IPS-11a (cell line): ENCODE measurements at regions not wholly inside any gene's neighbourhood (a gene's known extent, or its start where the extent isn't known, plus 50 kb on each side); places are given as distances from the start of the nearest gene placed in this dataset.

Source experiments
- H3K4me3 ChIP-seq: one replicate; pipeline ENCODE4 v1.5.1; 2013; ENCODE audit warnings: low read depth, low read length, control low read depth

- no peak overlapping the region for H3K4me3 ChIP-seq
Measured at GRCh38 chr4:180150818-180151217, 2092.4 kb upstream of the TENM3 start.

DNA sequence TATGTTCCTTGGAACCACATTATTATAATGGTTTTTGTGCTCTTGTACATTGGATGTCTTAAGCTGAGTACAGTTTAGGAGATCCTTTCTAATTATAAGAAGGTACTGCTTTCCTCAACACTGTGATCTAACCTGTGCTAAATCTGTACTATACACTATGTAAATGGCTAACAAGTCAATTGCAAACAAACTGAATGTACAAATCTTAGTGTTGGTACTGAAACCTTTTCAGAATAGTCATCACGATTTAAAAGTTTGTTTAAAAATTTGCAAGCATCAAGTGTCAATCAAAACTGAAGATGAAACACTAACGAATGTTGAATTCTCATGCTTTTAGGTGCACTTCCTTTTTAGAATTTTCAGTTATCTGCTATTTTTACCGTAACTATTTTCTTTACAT lies 2090.4 kb upstream of the TENM3 start:
- H3K4me3 ChIP-seq, result no peak overlapping the region

DNA sequence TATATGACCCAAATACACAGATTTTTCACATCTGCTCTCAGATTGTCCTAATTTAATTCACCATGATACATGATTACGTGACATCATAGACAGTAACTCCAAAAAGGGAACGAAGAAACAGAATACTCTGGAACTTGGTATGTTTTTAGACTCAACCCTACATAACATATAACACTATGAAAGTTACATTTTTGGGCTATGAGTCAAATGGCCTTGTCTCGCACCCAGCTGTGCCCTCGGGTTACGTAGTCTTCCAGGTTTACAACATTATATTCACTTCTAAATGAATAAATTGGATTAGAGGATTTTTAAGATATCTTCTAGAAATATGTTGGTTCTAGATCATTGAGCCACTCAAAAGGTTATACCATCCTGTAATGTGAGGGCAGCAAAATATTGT lies 2089.6 kb upstream of the TENM3 start:
- no peak overlapping the region for H3K4me3 ChIP-seq

- no peak overlapping the region for H3K4me3 ChIP-seq
Measured at GRCh38 chr4:180156684-180157083, 2086.5 kb upstream of the TENM3 start.

GRCh38 chr4:180160195-180160983 lies 2082.8 kb upstream of the TENM3 start:
- no peak overlapping the region for H3K4me3 ChIP-seq

DNA sequence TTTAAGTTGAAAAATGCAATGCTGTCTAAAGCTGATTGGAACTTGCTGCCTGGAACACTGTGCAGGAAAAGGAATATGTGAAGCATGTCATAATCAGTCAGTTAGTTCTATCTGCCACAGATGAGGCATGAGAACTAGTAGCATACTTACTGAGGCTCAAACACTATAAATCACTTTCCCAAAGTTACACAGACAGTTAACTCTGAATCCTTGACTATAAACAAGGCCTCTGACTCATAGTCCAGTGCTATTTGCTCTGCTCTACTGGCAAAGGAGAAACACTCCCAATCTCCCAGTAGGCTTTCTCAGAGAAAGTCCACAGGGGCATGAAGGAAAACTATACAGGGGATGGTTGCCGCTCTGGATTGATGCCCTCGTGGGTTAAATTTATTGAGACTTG lies 2078.4 kb upstream of the TENM3 start:
- H3K4me3 ChIP-seq, result no peak overlapping the region

DNA sequence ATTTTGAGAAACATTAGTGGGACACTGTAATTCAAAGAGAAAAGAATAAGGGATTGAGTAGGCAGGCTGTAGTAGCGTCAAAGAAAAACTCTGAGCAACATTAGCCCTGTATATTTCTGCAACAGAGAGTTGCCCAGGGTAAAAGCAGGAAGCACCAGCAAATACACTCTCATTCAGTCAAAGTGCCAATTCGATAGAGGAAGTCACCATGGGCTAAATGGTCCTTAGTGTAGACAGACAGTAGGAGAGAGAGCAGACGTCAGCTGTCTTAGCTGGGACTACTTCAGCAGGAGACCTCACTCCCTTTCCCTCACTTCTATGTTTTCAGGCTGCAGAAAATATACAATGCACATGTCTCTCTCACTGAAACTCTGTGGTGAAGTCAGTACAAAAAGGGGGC lies 2073.8 kb upstream of the TENM3 start:
- H3K4me3 ChIP-seq, result no peak overlapping the region

DNA sequence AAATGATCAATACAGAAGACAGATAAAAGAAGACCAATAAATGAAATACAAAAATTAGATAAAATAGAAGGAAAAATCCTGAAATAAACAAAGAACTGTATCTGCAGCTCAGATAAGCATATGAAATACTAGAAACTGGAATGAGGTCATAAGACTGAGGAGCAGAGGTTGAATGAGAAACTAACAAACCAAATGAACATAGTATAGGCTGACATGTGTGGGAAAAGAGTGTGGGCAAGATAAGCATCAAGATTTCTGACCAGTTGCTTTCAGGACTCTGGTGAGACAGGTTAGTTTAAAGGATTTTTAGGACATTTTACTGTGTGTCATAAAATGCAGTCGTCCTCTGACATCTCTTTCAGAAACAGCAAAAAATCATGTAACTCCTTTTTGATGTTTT lies 2073.2 kb upstream of the TENM3 start:
- no peak overlapping the region for H3K4me3 ChIP-seq

- no peak overlapping the region for H3K4me3 ChIP-seq
Measured at GRCh38 chr4:180179146-180179545, 2064.1 kb upstream of the TENM3 start.

GRCh38 chr4:180189666-180190065 lies 2053.5 kb upstream of the TENM3 start:
- H3K4me3 ChIP-seq, result no peak overlapping the region

DNA sequence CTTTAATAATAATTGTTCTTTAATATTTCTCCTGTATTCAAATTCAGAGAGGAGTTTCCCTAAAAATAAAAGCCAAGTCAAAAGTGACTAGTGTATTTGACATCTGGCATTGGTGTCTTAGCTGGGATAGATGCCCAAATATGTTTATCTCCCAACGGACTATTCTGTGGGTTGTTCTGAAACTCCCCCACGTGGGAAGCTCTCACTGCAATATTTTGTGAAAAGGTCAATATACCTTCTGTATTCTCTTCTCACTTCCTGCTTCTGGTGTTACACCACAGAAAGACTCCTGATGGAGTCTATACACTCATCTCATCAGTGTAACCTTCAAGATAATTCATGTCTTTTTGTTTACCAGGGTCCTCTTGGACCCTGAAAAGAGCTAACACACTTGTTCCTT lies 2052.8 kb upstream of the TENM3 start:
- no peak overlapping the region for H3K4me3 ChIP-seq

DNA sequence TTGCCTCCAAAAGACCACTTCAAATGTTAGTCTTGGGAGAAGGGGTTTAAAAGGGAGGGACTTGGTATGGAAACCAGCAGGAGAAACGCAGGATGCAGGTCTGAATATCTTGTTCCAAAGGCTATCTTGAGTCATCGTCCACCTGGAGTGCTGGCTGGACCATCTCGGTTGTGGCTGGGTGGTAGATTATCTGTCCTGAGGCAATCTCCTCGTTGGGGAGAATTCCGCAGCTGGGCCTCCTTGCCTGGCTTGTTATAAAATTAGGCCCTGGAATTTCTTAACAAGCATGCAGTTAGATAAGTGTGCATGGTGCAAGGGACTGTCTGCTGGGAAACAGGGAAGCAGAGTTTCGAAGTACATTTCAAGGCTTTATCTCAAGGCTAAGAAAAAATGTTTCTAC lies 2045.7 kb upstream of the TENM3 start:
- no peak overlapping the region for H3K4me3 ChIP-seq

DNA sequence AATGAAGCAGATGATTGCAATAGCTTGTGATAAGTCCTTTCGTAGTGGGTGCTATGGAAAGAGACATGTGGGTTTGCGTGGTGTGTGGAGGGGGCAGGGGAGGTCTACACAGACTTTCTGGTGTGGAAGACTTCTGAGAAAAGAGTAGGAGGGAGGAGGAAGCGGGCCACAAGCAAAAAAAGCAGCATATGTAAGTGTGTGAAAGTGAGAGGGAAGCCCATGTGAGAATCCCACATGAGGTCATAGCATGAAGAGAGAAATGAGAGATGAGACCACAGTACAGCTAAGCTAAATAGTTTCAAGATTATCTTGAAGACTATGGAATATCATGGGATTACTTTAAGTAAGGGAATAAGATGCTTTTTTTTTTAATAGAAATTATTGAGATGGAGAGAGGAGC lies 2039.9 kb upstream of the TENM3 start:
- no peak overlapping the region for H3K4me3 ChIP-seq

GRCh38 chr4:180205276-180205675 lies 2037.9 kb upstream of the TENM3 start:
- no peak overlapping the region for H3K4me3 ChIP-seq

DNA sequence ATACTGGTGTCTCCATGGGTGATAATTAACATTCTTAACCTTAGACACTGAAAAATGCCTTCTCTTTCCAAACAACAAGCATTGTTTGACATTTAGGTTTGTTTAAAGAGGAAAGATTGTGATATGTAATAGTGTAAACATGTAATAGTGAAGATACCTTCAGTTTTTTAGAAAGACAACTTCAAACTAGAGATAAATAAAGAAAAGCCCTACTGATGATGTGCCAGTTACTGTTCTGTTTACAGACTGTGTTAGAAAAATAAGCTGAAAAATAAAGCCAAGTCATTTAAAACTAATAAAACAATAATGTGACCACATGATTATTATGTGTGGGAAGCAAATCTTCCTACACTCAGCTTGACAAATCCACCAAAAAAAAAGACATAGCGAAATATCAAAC lies 2035.3 kb upstream of the TENM3 start:
- no peak overlapping the region for H3K4me3 ChIP-seq

DNA sequence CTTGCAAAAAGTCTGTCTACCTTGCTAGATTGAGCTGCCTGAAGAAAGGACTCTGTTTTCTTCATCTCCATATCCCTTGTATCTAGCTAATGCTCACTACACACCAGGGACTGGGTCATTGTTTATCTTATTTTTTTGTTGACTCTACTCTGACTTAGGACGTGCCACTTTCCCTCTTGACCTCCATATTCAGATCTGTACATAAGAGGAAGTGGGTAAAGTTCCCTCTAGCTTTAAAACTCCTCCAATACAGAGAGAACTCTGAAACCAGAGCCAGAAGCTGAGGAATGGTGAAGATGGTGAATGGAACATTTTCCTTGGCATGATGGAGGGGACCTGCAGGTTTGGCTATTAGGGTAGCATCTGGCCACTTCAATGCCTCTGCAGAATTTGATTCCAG lies 2026.1 kb upstream of the TENM3 start:
- H3K4me3 ChIP-seq, result no peak overlapping the region

DNA sequence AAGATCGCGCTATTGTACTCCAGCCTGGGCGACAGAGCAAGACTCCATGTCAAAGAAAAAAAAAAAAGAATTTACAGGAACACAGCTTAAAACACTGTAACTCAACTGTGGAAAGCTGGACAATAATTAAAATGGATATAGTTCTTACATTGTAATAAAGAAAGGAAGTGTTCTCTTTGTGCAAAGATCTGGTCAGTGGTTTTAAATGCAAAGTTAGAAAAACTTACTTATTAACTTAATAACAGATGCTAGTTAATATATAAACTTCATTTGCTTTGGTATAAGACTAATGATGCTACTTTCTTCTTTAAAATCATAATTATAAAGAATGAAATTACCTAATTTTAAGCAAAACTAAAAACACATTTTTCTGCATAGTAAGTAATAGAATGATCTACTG lies 2024.1 kb upstream of the TENM3 start:
- no peak overlapping the region for H3K4me3 ChIP-seq

- H3K4me3 ChIP-seq, result no peak overlapping the region
Measured at GRCh38 chr4:180225977-180226376, 2017.2 kb upstream of the TENM3 start.

DNA sequence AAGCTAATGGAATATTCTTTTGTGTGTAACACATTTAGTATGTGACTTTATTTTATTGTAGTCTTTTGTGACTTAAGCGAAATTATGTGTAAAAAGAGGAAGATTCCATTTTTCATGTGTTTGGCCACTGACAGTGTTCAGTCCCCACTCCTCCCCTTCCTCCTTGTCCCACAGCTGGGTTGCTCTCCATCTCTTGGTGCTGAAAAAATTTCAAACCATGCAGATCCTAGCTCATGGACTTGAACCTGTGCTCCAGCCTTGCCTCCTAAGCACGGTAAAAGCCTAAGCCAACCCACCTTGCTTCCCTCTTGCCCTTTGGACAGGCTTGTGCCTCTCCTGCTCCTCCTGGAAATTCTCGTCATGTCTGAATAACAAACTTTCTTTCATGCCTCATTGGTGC lies 2008.5 kb upstream of the TENM3 start:
- H3K4me3 ChIP-seq, result no peak overlapping the region

DNA sequence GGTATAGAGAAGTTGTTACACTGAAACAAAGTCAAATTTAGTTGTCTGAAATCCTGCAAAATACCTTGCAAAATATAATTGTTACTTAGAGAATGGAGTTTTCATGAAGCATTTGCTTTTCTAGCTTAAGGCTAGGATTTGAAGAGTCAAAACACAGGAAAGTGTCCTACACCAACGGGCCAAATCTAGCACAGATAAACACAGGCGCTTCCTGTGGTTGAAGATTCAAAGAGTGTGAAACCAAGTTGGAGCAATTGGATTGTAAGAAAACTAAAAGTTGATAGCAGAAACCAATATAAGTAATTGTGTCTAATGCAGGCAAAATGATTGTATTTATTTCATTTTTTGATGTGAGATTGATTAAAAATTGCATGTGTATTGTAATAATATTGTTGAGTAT lies 2002.5 kb upstream of the TENM3 start:
- no peak overlapping the region for H3K4me3 ChIP-seq

DNA sequence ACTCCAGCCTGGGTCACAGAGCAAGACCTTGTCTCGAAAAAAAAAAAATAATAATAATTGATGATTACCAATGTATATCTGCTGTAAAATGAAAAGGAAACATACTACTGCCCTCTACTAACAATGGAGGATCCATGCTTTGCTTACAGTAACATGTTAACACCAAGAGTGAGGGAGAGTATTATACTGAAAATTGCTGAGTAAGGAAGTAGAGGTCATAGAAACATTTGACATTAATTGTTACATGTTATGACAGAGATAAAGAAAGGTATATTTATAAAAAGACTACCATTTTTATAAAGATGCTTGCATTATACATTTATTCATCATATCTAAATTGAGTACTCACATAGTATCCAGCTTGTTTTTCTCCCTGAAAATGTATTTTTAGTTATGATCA lies 1989.8 kb upstream of the TENM3 start:
- H3K4me3 ChIP-seq, result no peak overlapping the region

DNA sequence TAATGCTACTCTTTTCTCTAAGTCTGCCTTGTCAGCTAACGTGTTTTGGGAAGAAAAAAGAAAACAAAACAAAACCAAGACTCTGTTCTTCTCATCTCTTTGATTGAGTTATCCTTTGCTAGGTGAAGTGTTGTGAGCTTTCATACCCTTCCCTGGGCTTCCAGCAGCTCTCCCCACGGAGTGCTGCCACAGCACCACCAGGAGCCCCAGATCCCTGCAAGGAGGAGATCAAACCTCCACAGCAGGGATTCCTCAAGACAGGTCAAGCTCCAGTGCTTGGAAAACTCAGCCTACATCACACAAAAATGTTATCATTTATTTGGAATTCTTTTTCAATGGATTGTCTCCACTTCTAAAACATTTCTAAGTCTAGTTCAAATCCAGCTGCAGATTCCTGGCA lies 1981.9 kb upstream of the TENM3 start:
- no peak overlapping the region for H3K4me3 ChIP-seq

GRCh38 chr4:180280076-180280475 lies 1963.1 kb upstream of the TENM3 start:
- H3K4me3 ChIP-seq, result no peak overlapping the region
